ENCODE measurements at regions not wholly inside any gene's neighbourhood (a gene's known extent, or its start where the extent isn't known, plus 50 kb on each side); places are given as distances from the start of the nearest gene placed in this dataset.

DNA sequence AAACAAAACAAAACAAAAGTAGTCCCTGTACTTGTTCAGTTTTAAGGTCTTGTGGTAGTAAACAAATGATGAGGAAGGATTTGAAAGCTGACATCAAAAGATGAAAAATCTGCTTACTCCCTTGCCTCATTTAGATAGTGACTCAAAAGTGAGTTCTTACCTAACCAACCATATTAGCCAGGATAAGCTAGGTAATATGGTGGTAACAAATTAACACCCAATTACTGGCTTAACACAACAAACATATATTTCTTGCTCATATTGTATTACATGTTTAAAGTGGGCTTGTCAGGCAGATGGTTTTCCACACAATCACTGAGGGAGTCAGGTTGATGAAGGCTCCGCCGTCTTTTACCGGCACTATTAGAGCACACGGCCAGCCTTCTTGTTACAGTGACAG, 189.7 kb downstream of the PPARGC1A start:
- in situ Hi-C loops (cut with MboI; ENCODE audit: low sequenced_read_pairs), result no loop called here
- no peak overlapping the region for H3K4me3 ChIP-seq
- H3K27me3 ChIP-seq (ENCODE audit: low read depth), result no peaks in the 10 kb centered on the region
- H3K4me1 ChIP-seq, result no peaks in the 10 kb centered on the region
- no peaks in the 10 kb centered on the region for H3K9me3 ChIP-seq
- H3K36me3 ChIP-seq (replicated peaks), result no peaks in the 10 kb centered on the region
- DNase-seq (ENCODE audit: low spot score in 2 of 2), result no peak

DNA sequence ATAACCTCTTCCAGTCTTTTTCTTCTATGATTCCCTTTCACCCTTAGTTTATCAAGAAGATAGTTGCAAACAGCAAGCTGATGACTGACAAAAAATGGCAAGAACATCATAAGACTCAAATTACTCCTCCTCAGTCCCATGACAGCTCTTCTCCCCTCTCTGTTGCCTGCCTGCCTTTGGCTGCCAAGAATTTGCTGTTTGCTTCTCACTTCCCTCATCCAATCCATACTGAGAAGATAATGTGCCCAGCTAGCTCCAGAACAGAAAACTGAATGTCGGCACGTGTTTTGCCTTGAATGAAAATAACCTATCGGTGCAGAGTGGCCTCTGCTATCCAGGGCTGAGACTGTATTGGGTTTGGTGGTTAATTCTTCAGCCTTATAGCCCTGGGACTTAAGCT, 192.1 kb downstream of the PPARGC1A start:
- DNase-seq (ENCODE audit: low spot score in 2 of 2), result no peak
- Histone ChIP-seq H3K4me3 (no peak overlapping the region), H3K9me3 (no peaks in the 10 kb centered on the region), H3K4me1 (no peaks in the 10 kb centered on the region), H3K36me3 (replicated peaks) (no peaks in the 10 kb centered on the region), H3K27me3 (ENCODE audit: low read depth) (no peaks in the 10 kb centered on the region)
- in situ Hi-C loops (cut with MboI; ENCODE audit: low sequenced_read_pairs), result no loop called here

DNA sequence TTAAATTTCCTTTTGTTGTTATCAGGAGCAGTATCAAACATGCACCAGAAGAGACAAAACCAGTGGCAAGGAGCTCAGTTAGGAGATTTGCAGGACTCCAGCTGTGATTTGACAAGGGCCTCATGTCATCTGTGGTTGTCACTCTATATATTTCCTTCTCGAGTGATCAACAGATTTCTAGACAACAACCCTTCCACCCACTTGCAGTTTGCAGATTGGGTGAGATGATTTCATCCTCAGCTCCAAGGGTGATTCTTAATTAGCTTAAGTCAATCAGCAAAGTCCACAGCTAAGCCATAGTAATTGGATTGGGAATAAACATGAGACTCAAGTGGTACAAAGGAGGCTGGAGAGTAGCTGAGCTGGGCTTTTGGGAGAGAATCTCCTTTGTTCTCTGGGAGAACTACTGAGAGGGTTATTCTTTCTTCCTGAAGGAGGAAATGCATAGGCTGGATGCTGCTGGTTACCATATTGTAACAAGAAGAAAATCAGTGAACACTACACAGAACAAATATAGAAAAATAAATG, 192.8 kb downstream of the PPARGC1A start:
- H3K9me3 ChIP-seq, result no peaks in the 10 kb centered on the region
- H3K4me1 ChIP-seq, result no peaks in the 10 kb centered on the region
- no peaks in the 10 kb centered on the region for H3K27me3 ChIP-seq (ENCODE audit: low read depth)
- no peaks in the 10 kb centered on the region for H3K36me3 ChIP-seq (replicated peaks)
- DNase-seq (ENCODE audit: low spot score in 2 of 2), result no peak
- no peak overlapping the region for H3K4me3 ChIP-seq
- in situ Hi-C loops (cut with MboI; ENCODE audit: low sequenced_read_pairs), result no loop called here

DNA sequence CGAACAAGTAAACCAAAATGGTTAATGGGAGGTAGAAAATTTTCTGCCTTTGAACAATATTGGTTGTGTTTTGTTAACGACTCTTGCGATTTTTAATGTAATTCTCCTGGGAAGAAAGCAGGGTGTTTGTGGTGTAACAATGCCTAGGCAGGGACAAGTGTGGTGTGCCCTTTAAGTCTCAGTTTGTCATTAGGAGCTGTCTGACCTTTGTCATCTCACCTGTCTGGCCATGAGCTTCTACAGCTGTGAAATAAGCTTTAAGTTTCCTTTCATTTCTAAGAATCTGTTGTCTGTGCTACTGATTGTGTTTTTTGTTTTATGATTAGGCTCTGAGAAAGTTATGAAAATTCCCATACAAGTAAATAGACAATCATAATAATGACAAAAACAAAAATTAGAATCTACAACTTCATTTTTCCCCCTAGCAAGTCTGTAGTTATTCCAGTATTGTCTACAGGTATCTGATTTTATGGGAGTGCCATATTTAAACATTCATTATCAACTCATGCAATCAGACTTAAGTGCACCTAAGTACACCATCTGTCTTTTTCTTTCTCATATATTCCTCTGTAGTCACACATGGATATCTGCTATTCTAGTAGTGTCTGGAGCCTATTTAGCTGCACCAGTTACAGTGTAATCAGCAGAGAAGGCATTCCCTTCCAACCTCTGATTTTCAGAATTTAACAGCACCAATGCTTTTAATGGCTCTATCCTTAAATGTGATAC, 203.5 kb downstream of the PPARGC1A start:
- Histone ChIP-seq H3K27me3 (ENCODE audit: low read depth) (no peaks in the 10 kb centered on the region), H3K4me3 (no peak overlapping the region), H3K36me3 (replicated peaks) (no peaks in the 10 kb centered on the region), H3K9me3 (no peaks in the 10 kb centered on the region), H3K4me1 (no peaks in the 10 kb centered on the region)
- DNase-seq (ENCODE audit: low spot score in 2 of 2), result no peak
- in situ Hi-C loops (cut with MboI; ENCODE audit: low sequenced_read_pairs), result no loop called here

DNA sequence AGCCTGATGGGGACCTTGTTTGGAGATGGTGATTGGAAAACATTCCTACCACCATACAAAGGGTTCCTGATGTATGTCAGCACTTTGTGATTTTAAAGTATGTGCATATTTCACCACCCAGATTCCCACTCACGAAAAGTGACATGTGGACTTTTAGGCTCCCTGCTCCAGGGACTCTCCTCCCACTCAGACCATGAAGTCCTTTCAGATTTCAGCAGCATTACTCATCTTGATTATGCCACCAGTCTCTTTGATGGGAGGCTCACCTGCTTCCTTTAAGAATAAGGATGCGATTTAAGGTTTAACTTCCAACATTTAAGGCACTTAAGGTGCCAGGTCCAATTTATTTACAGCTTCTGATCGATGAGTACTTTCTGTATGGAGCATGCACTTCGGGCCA, 204.4 kb downstream of the PPARGC1A start:
- DNase-seq (ENCODE audit: low spot score in 2 of 2), result no peak
- Histone ChIP-seq H3K27me3 (ENCODE audit: low read depth) (no peaks in the 10 kb centered on the region), H3K9me3 (no peaks in the 10 kb centered on the region), H3K36me3 (replicated peaks) (no peaks in the 10 kb centered on the region), H3K4me1 (no peaks in the 10 kb centered on the region), H3K4me3 (no peak overlapping the region)
- in situ Hi-C loops (cut with MboI; ENCODE audit: low sequenced_read_pairs), result no loop called here

DNA sequence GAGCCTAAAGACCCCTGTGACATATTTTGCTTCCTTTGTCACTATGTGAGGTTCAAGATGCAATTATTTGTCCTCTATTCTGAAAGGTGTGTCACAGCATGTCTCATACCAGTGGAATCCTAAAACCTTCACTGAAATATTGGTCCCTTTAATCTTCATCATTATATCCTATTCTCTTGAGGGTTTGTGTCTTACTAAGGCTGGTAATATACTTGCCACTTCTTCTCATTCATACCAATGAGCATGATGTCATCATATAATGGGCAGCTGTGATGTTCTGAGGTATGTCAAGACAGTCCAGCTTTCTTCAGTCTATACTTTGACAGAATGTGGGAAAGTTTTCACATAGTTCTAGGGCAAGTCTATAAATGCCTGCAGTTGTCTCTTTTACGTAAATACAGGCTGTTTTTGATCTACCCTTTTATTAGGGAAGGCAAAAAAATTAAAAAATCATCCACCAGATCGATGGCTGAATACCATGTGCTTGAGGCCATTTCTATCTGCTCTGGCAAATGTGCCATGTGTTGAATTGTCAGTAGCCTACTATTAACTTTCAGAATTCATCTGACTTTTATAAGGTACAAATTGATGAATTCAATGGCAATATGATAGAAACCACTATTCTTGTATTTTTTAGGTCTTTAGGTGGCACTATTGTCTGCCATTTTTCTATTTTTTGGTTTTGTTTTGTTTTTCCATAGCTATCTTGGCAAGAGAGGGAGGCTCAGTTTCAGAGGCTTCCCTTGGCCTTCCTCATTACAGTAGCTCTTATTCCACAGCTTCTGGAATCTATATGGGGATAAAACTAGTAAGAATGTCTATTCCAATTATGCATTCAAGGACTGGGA, 209.0 kb downstream of the PPARGC1A start:
- Histone ChIP-seq H3K4me1 (no peaks in the 10 kb centered on the region), H3K27me3 (ENCODE audit: low read depth) (no peaks in the 10 kb centered on the region), H3K36me3 (replicated peaks) (no peaks in the 10 kb centered on the region), H3K4me3 (no peak overlapping the region), H3K9me3 (no peaks in the 10 kb centered on the region)
- DNase-seq (ENCODE audit: low spot score in 2 of 2), result no peak
- in situ Hi-C loops (cut with MboI; ENCODE audit: low sequenced_read_pairs), result no loop called here

DNA sequence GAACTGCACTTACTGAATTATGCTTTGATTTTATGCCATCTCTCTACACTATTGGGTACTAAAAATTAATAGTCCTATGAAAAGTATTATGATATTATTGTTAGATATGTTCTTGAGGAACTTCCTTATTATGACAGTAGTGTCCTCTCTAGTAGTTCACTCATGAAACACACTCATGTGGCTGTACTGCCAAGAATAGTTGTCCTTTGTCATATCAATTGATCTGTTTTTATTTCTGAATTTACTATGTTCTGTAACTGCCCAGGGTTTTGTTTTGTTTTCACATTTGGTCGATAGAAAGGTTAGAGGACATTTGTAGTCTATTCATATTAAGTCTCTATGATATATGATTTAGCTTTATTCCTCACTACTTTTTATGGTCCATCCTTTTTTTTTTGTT, 215.2 kb downstream of the PPARGC1A start:
- Histone ChIP-seq H3K4me3 (no peak overlapping the region), H3K4me1 (no peaks in the 10 kb centered on the region), H3K36me3 (replicated peaks) (no peaks in the 10 kb centered on the region), H3K27me3 (ENCODE audit: low read depth) (no peaks in the 10 kb centered on the region), H3K9me3 (no peaks in the 10 kb centered on the region)
- in situ Hi-C loops (cut with MboI; ENCODE audit: low sequenced_read_pairs), result no loop called here
- no peak for DNase-seq (ENCODE audit: low spot score in 2 of 2)

DNA sequence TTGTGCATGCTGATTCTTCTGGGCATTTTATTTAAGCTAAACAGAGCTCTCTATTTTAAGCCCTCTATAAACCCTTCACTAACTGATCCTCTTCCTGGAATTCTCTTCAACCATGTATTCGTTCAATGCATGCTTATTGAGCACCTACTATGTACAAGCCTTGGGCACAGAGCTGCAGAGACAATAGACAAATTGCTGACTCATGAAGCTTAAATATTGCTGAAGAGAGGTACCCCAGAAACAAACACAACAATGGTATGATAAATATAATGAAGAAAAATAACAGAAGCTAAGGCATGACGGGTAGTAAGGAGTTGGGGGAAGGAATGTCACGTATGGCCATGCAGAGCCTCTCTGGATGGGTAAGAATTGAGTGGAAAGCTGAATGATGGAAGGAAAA, 222.2 kb downstream of the PPARGC1A start:
- in situ Hi-C loops (cut with MboI; ENCODE audit: low sequenced_read_pairs), result no loop called here
- H3K36me3 ChIP-seq (replicated peaks), result no peaks in the 10 kb centered on the region
- H3K9me3 ChIP-seq, result no peaks in the 10 kb centered on the region

DNA sequence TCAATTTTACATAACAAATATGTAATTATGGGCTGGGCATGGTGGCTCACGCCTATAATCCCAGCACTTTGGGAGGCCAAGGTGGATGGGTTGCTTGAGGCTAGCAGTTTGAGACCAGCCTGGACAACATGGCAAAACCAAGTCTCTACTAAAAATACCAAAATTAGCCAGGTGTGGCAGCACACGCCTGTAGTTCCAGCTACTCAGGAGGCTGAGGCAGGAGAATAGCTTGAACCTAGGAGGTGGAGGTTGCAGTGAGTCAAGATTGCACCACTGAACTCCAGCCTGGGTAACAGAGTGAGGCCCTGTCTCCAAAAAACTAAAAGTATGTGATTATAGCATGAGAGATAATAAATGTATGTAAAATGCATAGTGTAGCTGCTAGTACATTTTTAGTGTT, 229.0 kb downstream of the PPARGC1A start:
- H3K9me3 ChIP-seq, result no peaks in the 10 kb centered on the region
- no peaks in the 10 kb centered on the region for H3K27me3 ChIP-seq (ENCODE audit: low read depth)
- DNase-seq (ENCODE audit: low spot score in 2 of 2), result no peak
- in situ Hi-C loops (cut with MboI; ENCODE audit: low sequenced_read_pairs), result no loop called here
- H3K4me1 ChIP-seq, result no peaks in the 10 kb centered on the region
- no peak overlapping the region for H3K4me3 ChIP-seq
- H3K36me3 ChIP-seq (replicated peaks), result no peaks in the 10 kb centered on the region

More for the DNA sequence above, 222.2 kb downstream of the PPARGC1A start:
- Histone ChIP-seq H3K27me3 (ENCODE audit: low read depth) (no peaks in the 10 kb centered on the region), H3K4me1 (no peaks in the 10 kb centered on the region), H3K4me3 (no peak overlapping the region)
- no peak for DNase-seq (ENCODE audit: low spot score in 2 of 2)

DNA sequence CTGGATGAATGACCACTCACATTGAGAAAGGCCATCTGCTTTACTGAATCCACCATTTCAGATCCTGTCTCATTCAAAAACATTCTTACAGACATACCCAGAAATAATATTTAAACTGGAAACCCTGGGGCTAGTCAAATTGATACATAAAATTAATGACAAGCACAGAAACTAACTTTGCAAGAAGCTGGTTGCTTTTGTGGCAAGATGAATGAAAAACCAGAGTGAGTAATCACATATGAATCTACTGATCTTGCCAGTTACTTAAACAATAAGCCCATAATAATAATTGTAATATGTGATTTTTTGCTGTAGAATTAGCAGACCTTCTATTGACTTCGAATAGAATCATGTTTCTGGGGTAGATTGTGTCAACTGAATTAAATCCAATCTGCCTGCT, 235.1 kb downstream of the PPARGC1A start:
- no peaks in the 10 kb centered on the region for H3K9me3 ChIP-seq
- in situ Hi-C loops (cut with MboI; ENCODE audit: low sequenced_read_pairs), result no loop called here
- DNase-seq (ENCODE audit: low spot score in 2 of 2), result no peak
- H3K36me3 ChIP-seq (replicated peaks), result no peaks in the 10 kb centered on the region
- H3K4me3 ChIP-seq, result no peak overlapping the region
- H3K27me3 ChIP-seq (ENCODE audit: low read depth), result no peaks in the 10 kb centered on the region
- H3K4me1 ChIP-seq, result no peaks in the 10 kb centered on the region

DNA sequence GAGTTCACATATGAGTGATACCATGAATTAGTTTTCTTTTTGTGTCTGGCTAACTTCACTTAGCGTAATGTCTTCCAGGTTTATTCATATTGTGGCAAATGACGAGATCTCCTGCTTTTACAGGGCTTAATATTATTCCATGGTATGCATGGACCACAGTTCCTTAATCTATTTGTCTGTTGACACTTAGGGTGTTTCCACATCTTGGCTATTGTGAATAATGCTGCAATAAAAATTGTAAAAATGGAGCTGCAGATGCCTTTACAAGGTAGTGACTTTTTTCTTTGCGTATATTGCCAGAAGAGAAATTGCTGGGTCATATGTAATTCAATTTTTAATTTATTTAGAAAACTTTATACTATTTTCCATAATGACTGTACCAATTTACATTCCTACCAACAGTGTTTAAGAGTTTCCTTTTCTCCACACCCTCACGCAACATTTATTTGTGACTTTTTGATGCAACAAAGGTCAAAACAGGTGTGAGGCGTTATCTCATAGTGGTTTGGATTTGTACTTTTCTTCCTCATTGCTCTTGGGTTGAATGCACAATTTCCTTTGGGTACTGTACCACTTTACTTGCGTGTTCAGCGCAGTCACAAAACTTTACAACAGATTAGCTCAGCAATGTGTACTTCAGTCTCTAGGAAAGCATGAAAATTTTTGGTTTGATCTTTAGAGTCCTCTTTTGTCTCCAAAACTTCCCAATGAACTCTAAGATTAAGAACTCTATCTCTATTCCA, 240.8 kb downstream of the PPARGC1A start:
- Histone ChIP-seq H3K27me3 (ENCODE audit: low read depth) (no peaks in the 10 kb centered on the region), H3K4me1 (no peaks in the 10 kb centered on the region), H3K4me3 (no peak overlapping the region), H3K36me3 (replicated peaks) (no peaks in the 10 kb centered on the region), H3K9me3 (no peaks in the 10 kb centered on the region)
- in situ Hi-C loops (cut with MboI; ENCODE audit: low sequenced_read_pairs), result no loop called here
- DNase-seq (ENCODE audit: low spot score in 2 of 2), result no peak

DNA sequence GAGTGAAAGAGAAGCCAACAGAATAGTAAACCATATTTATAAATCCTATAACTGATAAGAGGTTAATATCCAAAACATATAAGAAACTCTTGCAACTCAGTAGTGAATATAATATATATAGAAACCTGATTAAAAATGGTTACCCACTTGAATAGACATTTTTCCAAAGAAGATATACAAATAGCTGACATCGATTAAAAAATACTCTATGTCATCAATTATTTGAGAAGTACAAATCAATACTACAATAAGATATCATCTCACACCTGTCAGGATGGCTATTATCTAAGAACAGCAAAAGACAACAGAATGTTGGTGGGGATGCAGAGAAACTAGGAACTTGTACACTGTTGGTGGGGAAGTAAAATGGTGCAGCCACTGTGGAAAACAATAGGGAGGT, 254.4 kb downstream of the PPARGC1A start:
- no peaks in the 10 kb centered on the region for H3K36me3 ChIP-seq (replicated peaks)
- no peaks in the 10 kb centered on the region for H3K9me3 ChIP-seq
- in situ Hi-C loops (cut with MboI; ENCODE audit: low sequenced_read_pairs), result no loop called here
- H3K4me1 ChIP-seq, result no peaks in the 10 kb centered on the region
- no peak overlapping the region for H3K4me3 ChIP-seq
- no peak for DNase-seq (ENCODE audit: low spot score in 2 of 2)
- H3K27me3 ChIP-seq (ENCODE audit: low read depth), result no peaks in the 10 kb centered on the region

DNA sequence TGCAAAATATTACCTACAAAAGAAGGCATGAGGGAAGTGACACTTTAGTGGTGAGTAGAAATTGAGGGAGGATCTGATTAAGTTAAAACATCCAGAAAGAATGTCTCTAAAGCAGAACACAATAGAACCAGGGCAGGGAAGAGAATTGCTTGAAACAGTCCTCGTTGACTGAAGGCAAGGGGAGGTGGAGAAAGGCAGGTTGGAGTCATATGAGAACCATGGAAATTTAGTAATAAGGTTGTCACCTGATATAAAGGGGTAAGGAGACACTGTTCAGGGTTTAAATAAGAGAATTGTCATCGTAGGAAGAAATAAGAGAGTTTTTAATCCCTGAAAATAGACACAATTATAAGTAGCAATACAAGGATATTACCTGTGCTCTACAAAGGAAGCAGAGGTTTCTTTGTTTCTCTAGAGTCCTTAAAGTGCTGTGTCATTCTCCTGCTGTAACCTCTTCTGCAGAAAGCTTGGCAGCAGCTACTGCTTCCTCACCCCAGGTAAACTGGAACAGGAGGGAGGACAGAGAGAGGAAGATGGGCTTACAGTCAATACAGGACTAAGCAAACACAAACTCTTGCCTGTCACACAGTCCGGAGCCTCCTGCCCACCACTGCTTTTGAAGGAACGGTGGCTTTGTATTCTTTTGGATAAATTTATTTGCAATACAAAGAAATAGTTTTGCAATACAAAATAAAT, 258.4 kb downstream of the PPARGC1A start:
- no peaks in the 10 kb centered on the region for H3K36me3 ChIP-seq (replicated peaks)
- no peaks in the 10 kb centered on the region for H3K4me1 ChIP-seq
- no peaks in the 10 kb centered on the region for H3K9me3 ChIP-seq
- no peak overlapping the region for H3K4me3 ChIP-seq
- no peaks in the 10 kb centered on the region for H3K27me3 ChIP-seq (ENCODE audit: low read depth)
- in situ Hi-C loops (cut with MboI; ENCODE audit: low sequenced_read_pairs), result no loop called here
- no peak for DNase-seq (ENCODE audit: low spot score in 2 of 2)
